ENCODE measurements at regions not wholly inside any gene's neighbourhood (a gene's known extent, or its start where the extent isn't known, plus 50 kb on each side); places are given as distances from the start of the nearest gene placed in this dataset.

- Mint-ChIP-seq H3K4me1 (ENCODE audit: low read depth, unreplicated experiment) (no peaks in the 10 kb centered on the region), H3K4me3 (ENCODE audit: low read depth, unreplicated experiment) (no peak overlapping the region), H3K27ac (ENCODE audit: unreplicated experiment) (no peak overlapping the region), H3K9me3 (ENCODE audit: low read depth, unreplicated experiment) (peaks cover 3% of the 10 kb centered on the region), H3K36me3 (ENCODE audit: insufficient read depth, unreplicated experiment) (no peaks in the 10 kb centered on the region), H3K27me3 (ENCODE audit: unreplicated experiment) (peaks cover 95% of the 10 kb centered on the region)
- CTCF ChIA-PET = no interaction called here
- DNase-seq = no peak
- TF ChIP-seq, protein P1, sequence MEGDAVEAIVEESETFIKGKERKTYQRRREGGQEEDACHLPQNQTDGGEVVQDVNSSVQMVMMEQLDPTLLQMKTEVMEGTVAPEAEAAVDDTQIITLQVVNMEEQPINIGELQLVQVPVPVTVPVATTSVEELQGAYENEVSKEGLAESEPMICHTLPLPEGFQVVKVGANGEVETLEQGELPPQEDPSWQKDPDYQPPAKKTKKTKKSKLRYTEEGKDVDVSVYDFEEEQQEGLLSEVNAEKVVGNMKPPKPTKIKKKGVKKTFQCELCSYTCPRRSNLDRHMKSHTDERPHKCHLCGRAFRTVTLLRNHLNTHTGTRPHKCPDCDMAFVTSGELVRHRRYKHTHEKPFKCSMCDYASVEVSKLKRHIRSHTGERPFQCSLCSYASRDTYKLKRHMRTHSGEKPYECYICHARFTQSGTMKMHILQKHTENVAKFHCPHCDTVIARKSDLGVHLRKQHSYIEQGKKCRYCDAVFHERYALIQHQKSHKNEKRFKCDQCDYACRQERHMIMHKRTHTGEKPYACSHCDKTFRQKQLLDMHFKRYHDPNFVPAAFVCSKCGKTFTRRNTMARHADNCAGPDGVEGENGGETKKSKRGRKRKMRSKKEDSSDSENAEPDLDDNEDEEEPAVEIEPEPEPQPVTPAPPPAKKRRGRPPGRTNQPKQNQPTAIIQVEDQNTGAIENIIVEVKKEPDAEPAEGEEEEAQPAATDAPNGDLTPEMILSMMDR (IDR thresholded peaks at IDR 0.05; ENCODE audit: unreplicated experiment) = no peak
- intact Hi-C loops (cut with micrococcal nuclease; ENCODE audit: unreplicated experiment) = no loop called here
- BruUV-seq (replicated peaks) = no TSS peak
Measured at GRCh38 chr1:38577937-38578270, 281.7 kb downstream of the RRAGC start.

DNA sequence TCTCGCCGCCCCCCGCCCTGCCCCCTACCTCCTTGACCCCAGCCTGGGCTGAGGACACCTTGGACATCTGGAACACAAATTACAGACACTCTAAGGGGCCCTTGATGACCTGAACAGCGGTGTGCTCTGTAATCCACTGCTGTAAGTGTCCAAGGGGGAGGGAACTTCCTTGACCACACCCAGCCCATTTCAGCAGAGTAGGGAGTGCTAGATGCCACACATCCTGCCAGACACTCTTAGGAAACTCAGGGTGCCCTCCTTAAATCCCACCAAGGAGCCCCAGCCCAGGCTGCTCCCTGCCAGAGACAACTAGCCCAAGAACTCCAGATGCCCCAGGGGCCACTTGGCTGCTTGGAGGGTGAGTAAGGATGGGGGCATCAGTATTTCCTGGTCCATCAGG lies 282.2 kb downstream of the RRAGC start:
- no peak for DNase-seq
- Mint-ChIP-seq H3K36me3 (ENCODE audit: insufficient read depth, unreplicated experiment) (no peaks in the 10 kb centered on the region), H3K27ac (ENCODE audit: unreplicated experiment) (no peak overlapping the region), H3K9me3 (ENCODE audit: low read depth, unreplicated experiment) (peaks cover 3% of the 10 kb centered on the region), H3K4me1 (ENCODE audit: low read depth, unreplicated experiment) (no peaks in the 10 kb centered on the region), H3K27me3 (ENCODE audit: unreplicated experiment) (peaks cover 95% of the 10 kb centered on the region), H3K4me3 (ENCODE audit: low read depth, unreplicated experiment) (no peak overlapping the region)
- no TSS peak for BruUV-seq (replicated peaks)
- CTCF ChIA-PET = interaction anchor here (0.9 kb wide), 1 partner anchor 184 kb away, joined by 3 read pairs; no protein-coding TSS in a partner anchor
- intact Hi-C loops (cut with micrococcal nuclease; ENCODE audit: unreplicated experiment) = no loop called here
- TF ChIP-seq, protein P1 (IDR thresholded peaks at IDR 0.05; ENCODE audit: unreplicated experiment) = no peak

- no TSS peak for BruUV-seq (replicated peaks)
- Mint-ChIP-seq H3K27me3 (ENCODE audit: unreplicated experiment) (peaks cover 95% of the 10 kb centered on the region), H3K9me3 (ENCODE audit: low read depth, unreplicated experiment) (peaks cover 3% of the 10 kb centered on the region), H3K4me3 (ENCODE audit: low read depth, unreplicated experiment) (no peak overlapping the region), H3K36me3 (ENCODE audit: insufficient read depth, unreplicated experiment) (no peaks in the 10 kb centered on the region), H3K4me1 (ENCODE audit: low read depth, unreplicated experiment) (no peaks in the 10 kb centered on the region), H3K27ac (ENCODE audit: unreplicated experiment) (no peak overlapping the region)
- CTCF ChIA-PET = interaction anchor here (0.5 kb wide), 1 partner anchor 1128 kb away, joined by 3 read pairs; no protein-coding TSS in a partner anchor
- TF ChIP-seq, protein P1 (IDR thresholded peaks at IDR 0.05; ENCODE audit: unreplicated experiment) = no peak
- intact Hi-C loops (cut with micrococcal nuclease; ENCODE audit: unreplicated experiment) = no loop called here
- DNase-seq = no peak
Measured at GRCh38 chr1:38576241-38576640, 283.3 kb downstream of the RRAGC start.

GRCh38 chr1:38571726-38572125 lies 287.8 kb downstream of the RRAGC start:
- Mint-ChIP-seq H3K9me3 (ENCODE audit: low read depth, unreplicated experiment) (no peaks in the 10 kb centered on the region), H3K27me3 (ENCODE audit: unreplicated experiment) (peaks cover 94% of the 10 kb centered on the region), H3K27ac (ENCODE audit: unreplicated experiment) (no peak overlapping the region), H3K4me1 (ENCODE audit: low read depth, unreplicated experiment) (no peaks in the 10 kb centered on the region), H3K4me3 (ENCODE audit: low read depth, unreplicated experiment) (no peak overlapping the region), H3K36me3 (ENCODE audit: insufficient read depth, unreplicated experiment) (no peaks in the 10 kb centered on the region)
- intact Hi-C loops (cut with micrococcal nuclease; ENCODE audit: unreplicated experiment) = no loop called here
- DNase-seq = no peak
- TF ChIP-seq, protein P1 (IDR thresholded peaks at IDR 0.05; ENCODE audit: unreplicated experiment) = no peak
- CTCF ChIA-PET = interaction anchor here (1.1 kb wide), 1 partner anchor 25 kb away, joined by 3 read pairs; no protein-coding TSS in a partner anchor
- no TSS peak for BruUV-seq (replicated peaks)

DNA sequence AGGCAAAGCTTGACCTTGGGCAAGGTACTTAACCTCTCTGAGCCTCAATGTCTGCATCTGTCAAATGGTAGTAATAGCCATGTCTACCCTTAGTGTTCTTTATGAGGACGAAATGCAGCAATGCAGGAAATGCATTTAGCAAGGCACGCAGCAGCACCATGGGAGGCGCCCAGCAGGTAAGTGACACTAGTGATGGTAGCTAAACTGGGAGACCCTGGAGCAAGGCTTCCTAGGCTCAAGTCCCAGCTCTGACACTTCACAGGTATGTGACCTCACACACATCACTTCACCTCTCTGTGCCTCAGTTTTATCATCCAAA lies 289.0 kb downstream of the RRAGC start:
- Mint-ChIP-seq H3K36me3 (ENCODE audit: insufficient read depth, unreplicated experiment) (no peaks in the 10 kb centered on the region), H3K4me3 (ENCODE audit: low read depth, unreplicated experiment) (no peak overlapping the region), H3K27ac (ENCODE audit: unreplicated experiment) (no peak overlapping the region), H3K4me1 (ENCODE audit: low read depth, unreplicated experiment) (no peaks in the 10 kb centered on the region), H3K27me3 (ENCODE audit: unreplicated experiment) (peaks cover 92% of the 10 kb centered on the region), H3K9me3 (ENCODE audit: low read depth, unreplicated experiment) (no peaks in the 10 kb centered on the region)
- TF ChIP-seq, protein P1 (IDR thresholded peaks at IDR 0.05; ENCODE audit: unreplicated experiment) = no peak
- DNase-seq = no peak
- intact Hi-C loops (cut with micrococcal nuclease; ENCODE audit: unreplicated experiment) = no loop called here
- CTCF ChIA-PET = no interaction called here
- no TSS peak for BruUV-seq (replicated peaks)

Data from Calu3 (cell line).